ENCODE measurements at regions not wholly inside any gene's neighbourhood (a gene's known extent, or its start where the extent isn't known, plus 50 kb on each side); places are given as distances from the start of the nearest gene placed in this dataset.

DNA sequence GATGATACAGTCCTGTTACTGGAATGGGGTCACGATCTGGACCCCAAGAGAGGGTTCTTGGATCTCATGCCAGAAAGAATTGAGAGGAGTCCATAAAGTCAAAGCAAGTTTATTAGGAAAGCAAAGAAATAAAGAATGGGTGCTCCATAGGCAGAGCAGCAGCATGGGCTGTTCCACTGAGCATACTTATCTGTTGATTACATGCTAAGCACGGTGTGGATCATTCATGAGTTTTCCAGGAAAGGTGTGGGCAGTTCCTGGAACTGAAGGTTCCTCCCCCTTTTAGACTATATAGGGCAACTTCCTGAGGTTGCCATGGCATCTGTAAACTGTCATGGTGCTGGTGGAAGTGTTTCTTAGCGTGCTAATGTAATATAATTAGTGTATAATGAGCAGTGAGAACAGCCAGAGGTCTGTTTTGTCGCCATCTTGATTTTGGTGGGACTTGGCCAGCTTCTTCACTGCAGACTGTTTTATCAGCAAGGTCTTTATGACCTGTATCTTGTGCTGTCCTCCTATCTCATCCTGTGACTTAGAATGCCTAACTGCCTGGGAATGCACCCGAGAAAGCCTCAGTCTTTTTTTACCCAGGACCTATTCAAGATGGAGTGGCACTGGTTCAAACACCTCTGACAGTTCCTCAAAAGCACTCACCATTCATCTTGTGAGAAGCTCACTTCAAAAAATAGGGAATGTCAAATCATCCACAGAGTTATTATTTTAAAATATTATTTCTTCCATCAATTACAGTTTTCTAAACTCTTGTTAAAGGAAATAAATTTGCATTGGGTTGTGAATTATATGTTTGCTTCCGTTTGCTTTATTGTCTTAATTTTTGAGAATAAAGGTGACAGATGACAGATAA lies 1358.8 kb upstream of the TMEM132C start:
- ChIA-PET POLR2A (no interaction called here), CTCF (no interaction called here)
- no peak overlapping the region for H3K9ac ChIP-seq (replicated peaks; ENCODE audit: extremely low read depth, insufficient read depth, low read length)
- DNase-seq (ENCODE audit: low read depth, low spot score) (no peak), FAIRE-seq (no peak)
- H2AFZ ChIP-seq (ENCODE audit: low read depth, low read length): no peak overlapping the region
- H3K79me2 ChIP-seq (ENCODE audit: control insufficient read depth, insufficient read depth, low read length): no peaks in the 10 kb centered on the region
- peaks cover 9% of the 10 kb centered on the region for H3K9me3 ChIP-seq (replicated peaks; ENCODE audit: control insufficient read depth, insufficient read depth, low read length)
- H3K4me1 ChIP-seq (ENCODE audit: control insufficient read depth, extremely low read depth, insufficient read depth, low read length): no peaks in the 10 kb centered on the region
- H4K20me1 ChIP-seq (replicated peaks; ENCODE audit: control insufficient read depth, extremely low read depth, insufficient read depth, low read length): no peaks in the 10 kb centered on the region
- BruUV-seq (replicated peaks): no TSS peak
- intact Hi-C loops (cut with micrococcal nuclease): no loop called here
- dilution Hi-C loops (cut with MboI; ENCODE audit: extremely low pct_ligation_motif_present, low sequenced_read_pairs): no loop called here
- no peak overlapping the region for H3K4me3 ChIP-seq (replicated peaks in 1 of 3; ENCODE audit: insufficient read depth in 1 of 3, low read depth in 1 of 3, low read length in 3 of 3)
- no peaks in the 10 kb centered on the region for H3K36me3 ChIP-seq (ENCODE audit: control insufficient read depth in 2 of 2, extremely low read depth in 1 of 2, insufficient read depth in 2 of 2, low read length in 2 of 2)
- no peak overlapping the region for H3K4me2 ChIP-seq (ENCODE audit: insufficient read depth, low read length)
- no peaks in the 10 kb centered on the region for H3K27me3 ChIP-seq (ENCODE audit: control insufficient read depth in 2 of 2, insufficient read depth in 2 of 2, low read length in 2 of 2)
- no peak overlapping the region for H3K27ac ChIP-seq (ENCODE audit: insufficient read depth, low read depth, low read length)
- no peaks in the 10 kb centered on the region for H3K9me1 ChIP-seq (replicated peaks; ENCODE audit: control insufficient read depth, extremely low read depth, insufficient read depth, low read length)
- no peak for TF ChIP-seq POLR2A (IDR thresholded peaks at IDR 0.05; ENCODE audit: low read depth, low read length)
- TF ChIP-seq FOS (IDR thresholded peaks at IDR 0.05; ENCODE audit: borderline replicate concordance, insufficient read depth, low read length): no peak
- TF ChIP-seq MYC (IDR thresholded peaks at IDR 0.05; ENCODE audit: low read depth, low read length): no peak
- TF ChIP-seq CTCF (IDR thresholded peaks at IDR 0.05; ENCODE audit: extremely low read depth in 1 of 2, insufficient read depth in 1 of 2, low read depth in 1 of 2, low read length in 2 of 2): no peak
- TF ChIP-seq GATA2 (IDR thresholded peaks at IDR 0.05; ENCODE audit: insufficient read depth, insufficient read length, low read depth, low read length): no peak
- no peak for TF ChIP-seq POLR2AphosphoS5 (IDR thresholded peaks at IDR 0.05; ENCODE audit: insufficient read depth, low read depth, low read length)
- TF ChIP-seq EZH2 (IDR thresholded peaks at IDR 0.05; ENCODE audit: borderline replicate concordance, low read depth, low read length, severe bottlenecking): no peak
- TF ChIP-seq MAX (IDR thresholded peaks at IDR 0.05; ENCODE audit: insufficient read depth, insufficient read length): no peak
- no peak for TF ChIP-seq JUN (IDR thresholded peaks at IDR 0.05; ENCODE audit: borderline replicate concordance, insufficient read depth, insufficient read length, low read depth)

All from endothelial cell of umbilical vein (primary cell).